ENCODE measurements at regions not wholly inside any gene's neighbourhood (a gene's known extent, or its start where the extent isn't known, plus 50 kb on each side); places are given as distances from the start of the nearest gene placed in this dataset.

DNA sequence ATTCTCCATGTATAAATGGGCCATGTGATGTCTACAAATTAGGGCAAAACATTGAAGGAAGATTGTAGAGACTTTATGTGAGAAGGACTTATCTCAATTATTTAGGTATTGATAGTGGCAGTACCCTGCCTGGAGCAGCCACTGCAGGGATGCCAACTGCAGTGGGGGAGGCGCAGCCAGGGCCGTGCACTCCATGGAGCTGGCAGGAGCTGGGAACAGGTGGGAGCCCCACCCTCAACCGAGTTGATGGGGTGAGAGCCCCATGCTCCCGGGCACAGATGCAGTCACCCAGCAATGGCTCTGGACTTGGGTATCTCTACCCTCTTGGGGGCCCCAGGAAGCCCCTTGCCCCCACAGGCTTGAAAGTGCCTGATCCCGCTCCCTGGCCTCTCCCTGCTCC is 564.3 kb downstream of the SLC4A3 start:
- intact Hi-C loops (cut with DNase I) = no loop called here
- no peak for DNase-seq
- Histone ChIP-seq H3K9me3 (replicated peaks in 1 of 3) (no peaks in the 10 kb centered on the region), H3K27ac (no peak overlapping the region), H3K4me1 (replicated peaks in 1 of 2) (no peaks in the 10 kb centered on the region), H3K36me3 (replicated peaks in 1 of 2) (no peaks in the 10 kb centered on the region), H3K4me3 (no peak overlapping the region), H3K27me3 (no peaks in the 10 kb centered on the region)
- no peak for TF ChIP-seq CTCF (IDR thresholded peaks at IDR 0.05)
- no peak for TF ChIP-seq POLR2A (IDR thresholded peaks at IDR 0.05)
- WGBS, 4 donors = 88 to 100% (median 96%) methylated on average over 1 to 5 of the region's 5 CpGs

DNA sequence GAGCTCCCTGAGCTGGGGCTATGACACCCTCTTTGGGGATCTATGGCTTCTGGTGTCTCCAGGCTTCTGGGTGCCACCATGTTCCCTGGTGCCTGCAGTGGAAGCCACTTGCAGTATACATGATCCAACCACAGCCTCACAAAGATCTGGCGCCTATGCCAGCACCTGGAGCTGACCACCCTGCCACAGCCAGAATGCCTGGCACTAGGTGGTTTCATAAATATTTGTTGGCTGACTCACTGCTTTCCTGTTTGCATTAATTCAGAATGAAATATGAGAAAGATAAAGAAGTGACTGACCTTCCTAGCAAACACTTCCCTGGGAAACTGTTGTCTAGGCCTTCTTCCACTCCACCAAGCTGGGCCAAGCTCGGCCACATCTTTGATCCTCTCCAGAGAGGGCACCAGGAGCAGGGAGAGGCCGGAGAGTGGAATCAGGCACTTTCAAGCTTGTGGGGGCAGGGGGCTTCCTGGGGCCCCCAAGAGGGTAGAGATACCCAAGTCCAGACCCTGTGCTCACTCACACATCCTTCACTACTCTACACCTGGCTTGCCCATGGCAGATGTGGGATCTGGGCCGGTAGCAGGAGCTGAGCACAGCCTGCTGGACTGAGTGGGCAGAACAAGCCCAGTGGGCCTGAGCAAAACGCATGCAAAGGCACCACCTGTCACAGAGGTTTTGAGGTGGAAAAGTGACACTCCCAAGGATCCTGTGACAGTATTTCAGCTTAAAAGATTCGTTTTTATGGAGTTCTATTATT is 565.7 kb downstream of the SLC4A3 start:
- intact Hi-C loops (cut with DNase I) = no loop called here
- Histone ChIP-seq H3K36me3 (replicated peaks in 1 of 2) (no peaks in the 10 kb centered on the region), H3K4me3 (no peak overlapping the region), H3K4me1 (replicated peaks in 1 of 2) (no peaks in the 10 kb centered on the region), H3K27me3 (no peaks in the 10 kb centered on the region), H3K27ac (no peak overlapping the region), H3K9me3 (replicated peaks in 1 of 3) (no peaks in the 10 kb centered on the region)
- WGBS, 4 donors = 76 to 81% (median 80%) methylated on average over 6 of the region's 6 CpGs
- no peak for DNase-seq
- no peak for TF ChIP-seq POLR2A (IDR thresholded peaks at IDR 0.05)
- no peak for TF ChIP-seq CTCF (IDR thresholded peaks at IDR 0.05)

DNA sequence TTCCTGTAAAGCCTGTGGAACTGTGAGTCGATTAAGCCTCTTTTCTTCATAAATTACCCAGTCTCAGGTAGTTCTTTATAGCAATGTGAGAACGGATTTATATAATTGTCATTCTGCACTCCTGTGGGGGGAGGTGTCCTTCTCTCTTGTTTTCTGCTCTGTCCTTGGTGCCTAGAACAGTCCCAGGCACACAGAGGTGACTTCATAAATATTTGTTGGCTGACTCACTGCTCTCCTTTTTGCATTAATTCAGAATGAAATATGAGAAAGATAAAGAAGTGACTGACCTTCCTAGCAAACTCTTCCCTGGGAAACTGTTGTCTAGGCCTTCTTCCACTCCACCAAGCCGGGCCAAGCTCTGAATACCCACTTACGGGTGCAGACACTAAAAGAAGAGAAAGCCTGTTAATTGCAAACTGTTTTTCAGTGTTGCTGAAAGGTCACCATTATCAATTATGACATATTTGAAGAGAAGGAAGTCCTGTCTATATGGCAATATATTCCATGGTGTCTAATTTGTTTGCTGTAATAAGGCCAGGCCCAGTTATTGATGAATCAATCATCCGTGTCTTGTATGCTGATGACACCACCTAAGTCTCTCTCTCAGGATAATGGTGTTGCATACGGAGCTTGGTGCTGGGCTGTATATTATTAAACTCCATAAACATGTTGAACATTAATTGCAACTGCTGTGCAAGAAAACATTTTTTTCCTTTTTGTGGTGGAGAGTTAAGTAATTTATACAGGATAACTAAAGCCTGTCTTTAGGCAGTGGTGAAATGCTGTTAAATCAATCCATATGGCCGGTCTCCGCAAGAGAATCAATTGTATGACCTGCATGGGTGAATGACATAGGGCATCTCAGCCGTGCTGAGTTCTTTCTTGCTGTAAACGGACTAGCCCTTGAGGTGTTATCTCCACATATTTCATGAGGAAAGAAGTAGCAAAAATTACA is 567.5 kb downstream of the SLC4A3 start:
- Histone ChIP-seq H3K27ac (no peak overlapping the region), H3K4me3 (no peak overlapping the region), H3K9me3 (replicated peaks in 1 of 3) (no peaks in the 10 kb centered on the region), H3K36me3 (replicated peaks in 1 of 2) (no peaks in the 10 kb centered on the region), H3K27me3 (no peaks in the 10 kb centered on the region), H3K4me1 (replicated peaks in 1 of 2) (no peaks in the 10 kb centered on the region)
- no peak for TF ChIP-seq CTCF (IDR thresholded peaks at IDR 0.05)
- no peak for TF ChIP-seq POLR2A (IDR thresholded peaks at IDR 0.05)
- peak in 3 of 7 donors; percentile 11 to 34 (median 21) for DNase-seq
- WGBS, 4 donors = 71 to 76% (median 73%) methylated on average over 10 of the region's 10 CpGs
- intact Hi-C loops (cut with DNase I) = no loop called here

DNA sequence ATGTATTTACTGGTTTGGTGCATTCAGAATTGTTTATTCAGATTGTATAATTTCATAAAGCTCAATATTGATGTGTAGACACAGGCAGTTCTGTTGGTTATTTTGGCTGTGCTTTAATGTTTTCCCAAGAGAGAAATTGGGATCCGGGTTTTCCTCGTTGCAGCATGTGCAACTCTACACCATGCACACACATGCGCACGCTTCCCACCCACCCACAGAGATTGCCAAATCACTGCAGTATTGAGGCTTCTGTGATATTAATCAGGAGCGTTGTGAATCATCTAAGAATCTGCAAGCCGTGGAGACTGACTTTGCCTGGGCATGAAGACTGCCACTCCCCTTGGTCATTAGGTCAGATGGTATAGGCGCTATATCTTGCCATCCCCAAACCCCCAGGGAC is 571.5 kb downstream of the SLC4A3 start:
- Histone ChIP-seq H3K4me3 (no peak overlapping the region), H3K27ac (no peak overlapping the region), H3K4me1 (replicated peaks in 1 of 2) (no peaks in the 10 kb centered on the region), H3K36me3 (replicated peaks in 1 of 2) (no peaks in the 10 kb centered on the region), H3K27me3 (no peaks in the 10 kb centered on the region), H3K9me3 (replicated peaks in 1 of 3) (no peaks in the 10 kb centered on the region)
- TF ChIP-seq CTCF (IDR thresholded peaks at IDR 0.05) (no peak), POLR2A (IDR thresholded peaks at IDR 0.05) (no peak)
- 70 to 82% (median 73%) methylated on average over 6 to 7 of the region's 7 CpGs for WGBS, 4 donors
- DNase-seq = peak in 1 of 7 donors; percentile 3
- intact Hi-C loops (cut with DNase I) = no loop called here
